GM19025 (cell line): ENCODE measurements at regions not wholly inside any gene's neighbourhood (a gene's known extent, or its start where the extent isn't known, plus 50 kb on each side); places are given as distances from the start of the nearest gene placed in this dataset.
"Not testable (repeated sequence)": the region's sequence is repeated elsewhere in the genome, so short reads cannot be mapped to it uniquely, and the experiment has no call there.

Experiments
- ATAC-seq: cut with Tn5 transposase; IDR thresholded peaks from one replicate; pipeline ENCODE4 v1.9.1; 2021; ENCODE audit warnings: mild to moderate bottlenecking, low read depth, moderate library complexity; ENCODE audit not compliant: unreplicated experiment

GRCh38 chrX:128653524-128654060 lies 601.4 kb upstream of the ACTRT1 start:
- ATAC-seq, result no peak

DNA sequence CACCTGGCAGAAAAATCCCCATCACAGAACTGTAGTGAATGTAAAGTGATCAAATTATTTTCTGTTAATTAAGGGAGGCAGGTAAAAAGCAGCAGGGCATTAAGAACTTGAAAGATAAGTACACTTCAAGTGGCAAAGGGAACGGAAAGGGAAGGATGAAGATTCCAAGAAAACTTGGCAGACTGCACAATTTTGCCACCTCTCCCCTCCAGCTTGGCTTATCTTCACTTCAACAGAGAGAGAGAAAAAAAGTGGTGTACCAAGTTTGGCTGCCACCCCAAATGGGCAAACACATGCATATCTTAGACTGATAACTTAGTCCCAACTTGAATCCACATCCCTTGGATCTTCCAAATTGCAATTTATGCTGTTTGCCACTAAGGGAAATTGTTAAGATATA lies 598.1 kb upstream of the ACTRT1 start:
- no peak for ATAC-seq

GRCh38 chrX:128634754-128635153 lies 582.6 kb upstream of the ACTRT1 start:
- ATAC-seq, result no peak

DNA sequence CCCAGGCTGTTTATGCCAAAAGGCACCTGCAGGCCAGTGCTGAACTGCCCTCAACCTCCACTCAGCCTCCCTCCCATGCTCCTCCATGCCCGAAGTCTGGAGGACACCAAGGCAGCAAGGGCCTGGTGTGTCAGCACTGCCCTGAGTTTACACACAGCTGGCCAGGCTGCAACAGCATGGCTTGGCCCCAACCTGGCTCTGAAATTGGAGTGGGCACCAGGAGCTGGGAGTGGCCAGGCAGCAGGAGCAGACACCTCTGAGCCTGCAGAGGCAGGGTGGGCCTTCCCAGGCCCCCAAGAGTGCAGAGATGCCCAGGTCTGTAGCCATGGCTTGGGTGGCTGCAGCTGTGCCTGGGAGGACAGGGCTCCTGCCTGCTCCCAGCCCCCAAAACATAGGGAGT lies 571.2 kb upstream of the ACTRT1 start:
- ATAC-seq, result no peak

GRCh38 chrX:128622296-128622695 lies 570.1 kb upstream of the ACTRT1 start:
- no peak for ATAC-seq

DNA sequence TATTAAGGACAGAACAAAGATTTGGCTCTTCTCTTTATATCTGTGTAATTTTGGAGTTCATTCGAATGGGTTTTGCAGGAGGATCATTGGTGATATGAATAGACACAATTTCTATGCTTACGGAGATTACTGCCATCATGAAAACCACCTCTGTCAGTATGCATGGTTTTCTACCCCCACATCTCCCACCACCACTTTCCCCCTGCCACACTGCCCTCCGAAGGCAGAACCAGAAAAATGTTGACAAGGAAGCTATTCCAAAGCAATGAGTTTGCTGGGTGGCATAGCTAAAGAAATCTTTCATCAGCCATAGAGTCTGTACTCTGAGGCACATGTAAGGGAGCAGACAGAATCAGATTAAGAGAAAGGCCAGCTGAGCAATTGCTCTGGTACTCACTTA lies 567.3 kb upstream of the ACTRT1 start:
- no peak for ATAC-seq

GRCh38 chrX:128616933-128617332 lies 564.7 kb upstream of the ACTRT1 start:
- no peak for ATAC-seq

DNA sequence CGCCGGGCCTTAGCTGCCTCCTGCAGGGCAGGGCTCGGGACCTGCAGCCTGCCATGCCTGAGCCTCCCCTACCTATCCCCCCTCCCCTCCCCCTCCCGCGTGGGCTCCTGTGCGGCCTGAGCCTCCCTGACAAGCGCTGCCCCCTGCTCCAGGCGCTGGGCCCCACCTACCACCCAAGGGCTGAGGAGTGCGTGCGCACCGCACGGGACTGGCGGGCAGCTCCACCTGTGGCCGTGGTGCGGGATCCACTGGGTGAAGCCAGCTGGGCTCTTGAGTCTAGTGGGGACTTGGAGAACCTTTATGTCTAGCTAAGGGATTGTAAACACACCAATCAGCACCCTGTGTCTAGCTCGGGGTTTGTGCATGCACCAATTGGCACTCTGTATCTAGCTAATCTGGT lies 554.6 kb upstream of the ACTRT1 start:
- not testable (repeated sequence) for ATAC-seq

DNA sequence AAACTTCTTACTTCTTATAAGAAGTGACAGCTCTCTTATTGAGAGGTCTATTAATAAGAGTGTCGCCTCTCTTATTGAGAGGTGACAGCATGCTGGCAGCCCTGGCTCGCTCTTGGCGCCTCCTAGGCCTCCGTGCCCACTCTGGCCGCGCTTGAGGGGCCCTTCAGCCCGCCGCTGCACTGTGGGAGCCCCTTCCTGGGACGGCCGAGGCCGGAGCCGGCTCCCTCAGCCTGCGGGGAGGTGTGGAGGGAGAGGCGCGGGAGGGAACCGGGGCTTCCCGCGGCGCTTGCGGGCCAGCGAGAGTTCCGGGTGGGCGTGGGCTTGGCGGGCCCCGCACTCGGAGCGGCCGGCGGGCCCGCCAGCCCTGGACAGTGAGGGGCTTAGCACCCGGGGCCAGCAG lies 554.2 kb upstream of the ACTRT1 start:
- not testable (repeated sequence) for ATAC-seq

DNA sequence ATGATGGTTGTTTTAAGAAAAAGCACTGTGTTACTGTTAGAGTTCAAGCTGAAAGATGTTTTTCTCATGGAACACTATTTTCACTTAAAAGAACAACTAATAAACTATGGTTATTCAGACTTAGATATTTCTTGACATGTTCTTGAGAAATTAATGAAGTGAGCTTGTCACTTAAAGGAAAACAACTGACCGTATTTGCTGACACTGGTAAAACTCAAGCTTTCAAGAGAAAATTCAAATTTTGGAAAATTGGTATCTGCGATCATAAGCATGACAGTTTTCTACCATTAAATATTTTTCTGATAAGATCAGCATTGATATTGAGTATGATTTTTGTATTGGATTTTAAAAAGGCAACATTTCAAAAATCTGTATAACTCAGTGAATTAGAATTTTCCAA lies 549.5 kb upstream of the ACTRT1 start:
- ATAC-seq, result no peak

DNA sequence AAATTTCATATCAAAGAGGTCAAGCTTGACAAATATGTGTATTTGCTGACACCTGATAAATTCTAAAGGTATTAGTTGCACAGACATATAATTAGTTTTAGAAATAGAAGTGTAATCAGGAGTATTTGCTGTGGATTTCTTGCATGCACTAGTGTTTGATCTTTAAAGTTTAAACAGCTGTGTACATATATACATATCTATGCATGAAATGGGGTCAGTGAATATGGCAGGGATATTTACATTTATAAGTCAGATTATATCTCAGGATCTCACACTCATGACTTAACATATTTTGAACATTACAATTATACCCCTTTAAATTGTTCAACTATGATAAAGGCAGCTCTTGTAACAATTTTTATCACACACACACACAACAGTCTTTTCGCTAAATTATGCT lies 547.4 kb upstream of the ACTRT1 start:
- no peak for ATAC-seq

- no peak for ATAC-seq
Observed at GRCh38 chrX:128582036-128582435, 529.8 kb upstream of the ACTRT1 start.

- no peak for ATAC-seq
Observed at GRCh38 chrX:128581615-128582014, 529.4 kb upstream of the ACTRT1 start.

DNA sequence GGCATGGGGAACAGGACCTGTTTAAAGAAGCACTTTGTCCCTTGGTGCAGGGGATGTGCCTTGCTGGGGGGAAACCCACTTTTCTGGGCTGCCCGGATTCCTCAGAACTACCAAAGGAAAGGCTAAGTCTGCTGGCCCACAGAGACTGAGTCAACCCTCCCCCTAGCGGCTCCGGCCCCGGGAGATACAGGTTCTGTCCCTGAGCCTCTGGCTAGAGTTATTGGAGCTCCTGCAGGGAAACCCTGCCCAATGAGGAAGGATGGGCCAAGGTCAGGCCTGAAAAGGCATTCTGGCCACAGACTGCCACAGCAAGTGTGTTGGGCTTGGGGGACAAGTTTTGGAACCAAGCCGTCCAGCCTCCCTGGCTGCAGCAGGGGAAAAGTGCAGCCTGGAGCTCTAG lies 490.9 kb upstream of the ACTRT1 start:
- ATAC-seq, result no peak

DNA sequence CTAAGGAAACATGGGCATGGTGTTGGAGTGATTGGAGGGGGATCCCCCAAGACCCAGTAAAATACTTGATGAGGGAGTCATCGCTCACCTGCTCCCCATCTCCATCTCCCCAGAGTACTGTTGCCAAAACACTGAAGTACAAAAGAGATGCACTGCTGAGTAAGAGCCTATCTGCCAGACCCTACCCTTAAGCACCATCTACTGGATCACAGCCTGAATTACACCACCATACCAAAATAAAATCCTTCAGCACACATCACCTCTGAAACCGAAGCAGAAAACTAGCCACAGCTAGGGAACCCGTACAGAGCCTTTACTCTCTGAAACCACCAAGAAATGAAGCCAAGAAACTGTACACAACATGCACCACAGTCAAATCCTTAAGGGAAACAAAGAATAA lies 466.3 kb upstream of the ACTRT1 start:
- no peak for ATAC-seq

DNA sequence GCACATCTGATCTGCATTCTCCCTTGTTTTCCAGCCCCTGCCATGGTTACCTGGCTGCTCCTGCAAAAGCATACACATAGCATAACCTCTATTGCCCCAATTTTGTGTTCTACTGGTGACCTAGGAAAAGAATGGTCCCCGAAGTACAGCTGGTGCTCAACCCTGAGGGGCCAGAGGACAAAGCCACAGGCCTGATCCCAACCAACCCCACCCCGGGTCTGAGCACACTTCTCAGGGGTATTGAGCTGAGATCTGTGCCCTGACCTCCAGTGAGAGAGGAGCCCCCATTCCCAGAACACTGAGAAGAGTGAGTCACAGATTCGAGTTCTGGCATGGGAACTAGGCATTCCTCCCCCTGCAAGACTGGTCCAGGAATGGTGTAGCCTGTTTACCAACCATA lies 465.5 kb upstream of the ACTRT1 start:
- no peak for ATAC-seq

GRCh38 chrX:128504496-128504895 lies 452.3 kb upstream of the ACTRT1 start:
- ATAC-seq, result no peak

- ATAC-seq, result no peak
Observed at GRCh38 chrX:128464116-128464515, 411.9 kb upstream of the ACTRT1 start.

DNA sequence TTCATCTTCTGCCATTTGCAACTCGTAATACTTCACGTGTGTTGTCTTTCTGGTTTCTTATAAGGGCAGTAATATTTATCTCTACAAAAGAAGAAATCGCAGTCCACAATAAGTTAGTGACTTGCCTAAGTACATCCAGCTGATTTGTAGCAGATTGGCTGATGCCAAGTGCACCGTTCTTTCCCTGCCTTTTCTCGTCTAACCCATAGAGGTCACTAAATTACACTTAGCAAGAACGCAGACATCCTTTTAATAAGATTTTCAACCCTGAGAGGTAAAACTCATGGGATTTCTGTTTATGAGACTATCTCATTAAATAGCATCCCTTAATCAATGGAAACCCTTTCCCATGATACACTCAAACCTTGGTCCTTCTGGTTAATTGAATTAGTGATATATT lies 408.6 kb upstream of the ACTRT1 start:
- ATAC-seq, result no peak

DNA sequence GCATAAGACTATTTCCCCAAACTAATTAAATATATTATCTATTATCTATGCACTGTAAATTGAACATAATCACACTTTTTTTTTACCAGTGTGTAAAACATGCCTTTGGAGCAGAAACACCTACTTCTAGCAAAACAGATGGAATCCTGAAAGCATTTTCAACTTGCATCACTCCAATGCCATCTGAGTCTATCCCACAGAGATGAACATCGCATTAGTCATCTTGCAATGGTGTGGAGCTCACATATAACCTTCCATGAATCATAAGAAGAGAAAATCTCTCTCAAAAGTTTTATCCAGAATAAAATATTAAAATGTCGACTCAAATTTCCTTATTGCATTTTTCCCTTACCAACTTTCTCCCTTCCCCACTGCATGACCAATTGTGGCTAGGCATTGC lies 406.7 kb upstream of the ACTRT1 start:
- no peak for ATAC-seq

DNA sequence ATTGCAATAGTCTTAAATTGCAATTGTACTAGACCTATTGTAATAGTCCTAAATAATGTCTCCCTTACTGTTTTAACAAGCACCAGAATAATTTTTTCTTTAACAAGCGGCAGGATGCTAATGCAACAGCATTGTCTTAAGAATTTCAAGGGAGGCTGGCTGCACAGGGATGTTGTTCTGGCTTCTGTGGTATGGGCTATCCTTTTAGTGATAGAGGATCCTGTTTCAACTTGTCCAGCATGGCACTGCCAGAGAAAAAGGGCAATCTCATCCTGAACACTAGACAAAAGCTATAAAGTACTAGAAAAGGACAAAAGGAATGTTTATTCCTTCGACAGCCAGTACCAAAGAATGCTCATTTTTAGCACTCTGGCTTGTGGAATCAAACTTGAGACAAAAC lies 405.5 kb upstream of the ACTRT1 start:
- no peak for ATAC-seq

DNA sequence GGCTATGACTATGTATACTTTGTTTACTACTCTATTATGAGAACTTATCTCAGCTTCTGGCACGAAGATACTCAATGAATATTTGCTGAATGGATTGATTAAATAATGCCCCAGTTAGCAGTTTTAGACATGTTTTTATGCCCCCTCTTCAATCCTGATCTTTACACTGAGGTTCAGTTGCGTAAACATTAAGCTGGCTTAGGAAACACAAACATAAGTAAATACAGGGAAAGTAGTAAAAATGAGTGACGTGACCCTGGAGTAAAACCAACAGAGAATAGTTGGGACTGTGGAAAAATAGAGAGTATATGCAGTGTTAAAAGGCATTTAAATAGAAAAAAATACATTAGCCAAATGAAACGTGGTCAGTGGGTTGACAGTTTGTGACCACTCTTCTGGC lies 387.0 kb upstream of the ACTRT1 start:
- ATAC-seq, result no peak

DNA sequence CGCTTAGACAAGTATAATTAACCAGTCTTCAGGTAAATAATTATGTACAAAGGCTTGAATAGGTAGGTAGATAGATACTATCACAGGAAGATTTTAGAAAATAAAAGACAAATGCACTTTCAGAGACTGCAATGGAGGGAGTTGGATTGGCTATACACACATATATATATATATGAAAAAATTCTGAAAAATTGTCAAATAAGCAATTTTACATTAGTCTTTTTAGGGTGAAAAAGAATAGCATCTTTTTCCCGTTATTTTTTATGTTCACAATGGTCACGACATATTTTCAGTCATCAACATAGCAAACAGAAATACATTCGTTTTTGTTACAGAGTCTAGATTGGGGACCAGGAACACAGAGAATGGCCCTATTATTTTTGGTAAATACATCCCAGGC lies 385.9 kb upstream of the ACTRT1 start:
- no peak for ATAC-seq
